ENCODE measurements at regions not wholly inside any gene's neighbourhood (a gene's known extent, or its start where the extent isn't known, plus 50 kb on each side); places are given as distances from the start of the nearest gene placed in this dataset.
"Not testable (repeated sequence)": the region's sequence is repeated elsewhere in the genome, so short reads cannot be mapped to it uniquely, and the experiment has no call there.

DNA sequence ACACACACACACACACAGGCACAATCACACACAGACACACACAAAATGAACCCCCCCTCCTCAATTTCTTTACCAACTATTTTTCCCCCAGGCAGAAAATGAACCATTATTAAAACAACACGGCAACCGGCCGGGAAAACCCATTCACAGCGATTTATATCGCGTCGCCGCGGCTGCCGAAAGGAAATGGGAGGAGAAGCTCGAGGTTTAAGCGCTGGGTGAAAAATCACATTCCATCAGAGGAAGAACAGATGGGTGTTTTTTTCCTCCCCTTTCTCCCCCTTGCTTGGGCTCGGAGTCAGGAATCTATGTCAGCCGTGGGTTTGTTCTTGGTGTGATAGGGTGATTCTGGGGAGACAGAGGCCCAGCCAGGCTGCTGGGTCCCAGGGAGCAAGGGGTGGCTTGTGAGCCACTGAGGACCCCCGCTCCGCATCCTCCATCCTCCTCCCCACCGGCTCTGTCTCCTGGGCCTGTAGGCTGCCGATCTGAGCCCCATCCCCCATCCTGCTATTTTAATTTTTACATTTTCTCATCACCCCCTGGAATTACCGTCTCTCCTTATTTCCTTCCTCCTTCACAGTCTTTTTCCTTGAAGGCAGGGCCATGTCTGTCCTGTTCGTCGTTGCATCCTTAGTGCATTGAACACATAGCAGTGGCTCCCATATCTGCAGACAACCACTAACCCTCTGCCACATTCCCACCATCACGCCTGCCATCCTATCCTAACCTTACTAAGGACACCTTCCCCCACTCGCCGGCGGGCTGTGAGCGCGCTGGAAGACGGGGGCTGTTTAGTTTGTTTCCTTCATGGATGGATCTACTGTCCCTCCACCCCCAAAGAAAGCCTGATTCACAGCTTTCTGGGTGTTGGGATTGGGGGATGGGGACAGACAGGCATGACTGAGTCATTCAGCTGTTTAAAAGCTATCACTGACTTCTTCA lies 137.7 kb downstream of the CRLF3 start:
- not testable (repeated sequence) for DNase-seq; H3K27me3 Mint-ChIP-seq (ENCODE audit: low read depth in 3 of 3); H3K36me3 Mint-ChIP-seq; H3K9me3 Mint-ChIP-seq
- Mint-ChIP-seq H3K4me1 (peaks cover 9 to 13% of the 10 kb centered on the region in 2 donors), H3K27ac (peak overlapping the region in 1 of 6 donors; percentile 30), H3K4me3 (peak overlapping the region in 4 of 5 donors; percentile 36 to 61 (median 46))

DNA sequence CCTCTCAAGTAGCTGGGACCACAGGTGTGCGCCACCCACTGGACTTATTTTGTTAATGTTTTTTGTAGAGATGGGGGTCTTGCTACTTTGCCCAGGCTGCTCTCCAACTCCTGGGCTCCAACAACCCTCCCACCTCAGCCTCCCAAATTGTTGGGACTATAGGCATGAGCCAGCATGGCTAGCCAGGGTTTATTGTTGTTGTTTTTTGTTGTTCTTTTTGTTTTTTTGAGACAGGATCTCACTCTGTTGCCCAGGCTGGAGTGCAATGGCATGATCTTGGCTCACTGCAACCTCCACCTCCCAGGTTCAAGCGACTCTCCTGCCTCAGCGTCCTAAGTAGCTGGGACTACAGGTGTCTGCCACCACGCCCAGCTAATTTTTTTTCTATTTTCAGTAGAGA lies 142.2 kb downstream of the CRLF3 start:
- H3K4me1 Mint-ChIP-seq, result peaks cover 11 to 12% of the 10 kb centered on the region in 2 donors
- not testable (repeated sequence) for H3K27ac Mint-ChIP-seq; DNase-seq; H3K4me3 Mint-ChIP-seq; H3K36me3 Mint-ChIP-seq; H3K9me3 Mint-ChIP-seq; H3K27me3 Mint-ChIP-seq (ENCODE audit: low read depth in 3 of 3)

DNA sequence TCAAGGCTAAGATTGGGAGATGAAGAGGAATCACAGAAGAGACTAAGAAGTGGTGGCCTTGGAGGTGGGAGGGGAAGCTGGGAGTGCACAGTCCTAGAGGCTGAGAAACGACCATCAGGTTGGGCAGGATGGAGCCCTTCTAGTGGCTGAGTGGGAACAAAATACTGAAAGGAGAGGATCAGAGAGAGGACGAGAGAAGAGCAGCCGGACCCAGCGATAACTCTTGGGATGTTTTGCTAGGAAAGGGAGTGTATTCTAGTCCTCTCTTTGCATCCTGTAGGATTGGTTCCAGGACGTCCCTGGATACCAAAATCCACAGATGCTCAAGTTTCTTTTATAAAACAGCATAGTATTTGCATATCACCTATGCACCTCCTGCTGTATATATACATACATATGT lies 143.8 kb downstream of the CRLF3 start:
- DNase-seq; H3K27me3 Mint-ChIP-seq (ENCODE audit: low read depth in 3 of 3); H3K36me3 Mint-ChIP-seq; H3K4me1 Mint-ChIP-seq; H3K9me3 Mint-ChIP-seq; H3K27ac Mint-ChIP-seq; H3K4me3 Mint-ChIP-seq: not testable (repeated sequence)

DNA sequence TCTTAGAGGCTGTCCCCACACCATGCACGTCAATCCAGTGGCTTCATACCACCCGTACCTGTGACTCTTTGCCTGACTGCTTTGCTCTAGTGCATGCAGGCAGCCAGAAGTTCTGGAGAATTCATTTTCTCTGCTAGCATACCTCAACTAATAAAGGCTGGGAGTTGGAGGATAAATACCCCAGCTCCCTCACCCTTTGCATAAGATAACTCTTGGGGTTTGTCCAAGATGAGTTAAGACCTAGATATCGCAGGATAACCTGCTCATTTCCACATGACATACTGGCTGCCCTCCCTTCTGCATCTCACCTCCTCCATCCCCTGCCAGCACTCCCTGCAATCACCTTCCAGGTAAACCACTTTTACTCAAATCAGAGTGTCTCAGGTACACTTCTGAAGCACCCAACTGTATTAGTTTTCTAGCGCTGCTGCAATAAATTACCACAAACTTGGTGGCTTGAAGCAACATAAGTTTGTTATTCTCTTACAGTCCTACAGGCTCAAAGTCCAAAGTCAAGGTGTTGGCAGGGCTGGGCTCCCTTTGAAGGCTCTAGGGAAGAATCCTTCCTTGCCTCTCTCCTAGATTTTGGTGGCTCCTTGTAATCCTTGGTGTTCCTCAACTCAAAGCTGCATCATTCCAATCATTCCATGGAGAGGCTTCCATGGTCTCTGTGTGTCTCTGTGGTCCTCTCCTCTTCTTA lies 146.8 kb downstream of the CRLF3 start:
- H3K4me1 Mint-ChIP-seq, result peaks cover 0 to 1% of the 10 kb centered on the region in 2 donors
- no peak for DNase-seq
- H3K4me3 Mint-ChIP-seq, result no peak overlapping the region
- H3K36me3 Mint-ChIP-seq, result no peaks in the 10 kb centered on the region
- no peak overlapping the region for H3K27ac Mint-ChIP-seq
- no peaks in the 10 kb centered on the region for H3K27me3 Mint-ChIP-seq (ENCODE audit: low read depth in 3 of 3)
- H3K9me3 Mint-ChIP-seq, result peaks cover 0 to 5% (median 2%) of the 10 kb centered on the region in 6 donors

DNA sequence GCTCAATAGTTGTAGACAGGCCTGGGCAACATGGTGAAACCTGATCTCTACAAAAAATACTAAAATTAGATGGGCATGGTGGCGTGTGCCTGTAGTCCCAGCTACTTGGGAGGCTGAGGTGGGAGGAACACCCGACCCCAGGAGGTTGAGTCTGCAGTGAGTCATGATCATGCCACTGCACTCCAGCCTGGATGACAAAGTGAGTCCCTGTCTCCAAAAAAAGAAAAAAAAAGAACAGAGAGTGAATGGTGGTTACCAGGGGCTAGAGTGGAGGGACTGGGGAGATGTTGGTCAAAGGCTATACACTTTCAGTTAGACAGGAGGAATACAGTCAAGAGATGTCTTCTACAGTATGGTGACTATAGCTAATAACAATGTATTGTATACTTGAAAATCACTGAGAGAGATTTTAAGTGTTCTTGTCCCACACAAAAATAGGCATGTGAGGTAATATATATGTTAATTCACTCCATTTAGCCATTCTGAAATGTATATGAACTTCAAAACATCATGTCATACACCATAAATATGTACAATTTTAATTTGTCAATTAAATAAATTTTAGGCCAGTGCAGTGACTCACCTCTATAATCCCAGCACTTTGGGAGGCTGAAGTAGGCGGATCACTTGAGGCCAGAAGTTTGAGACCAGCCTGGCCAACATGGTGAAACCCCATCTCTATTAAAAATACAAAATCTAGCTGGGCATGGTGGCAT lies 148.6 kb downstream of the CRLF3 start:
- H3K9me3 Mint-ChIP-seq, DNase-seq, H3K27ac Mint-ChIP-seq: not testable (repeated sequence)

DNA sequence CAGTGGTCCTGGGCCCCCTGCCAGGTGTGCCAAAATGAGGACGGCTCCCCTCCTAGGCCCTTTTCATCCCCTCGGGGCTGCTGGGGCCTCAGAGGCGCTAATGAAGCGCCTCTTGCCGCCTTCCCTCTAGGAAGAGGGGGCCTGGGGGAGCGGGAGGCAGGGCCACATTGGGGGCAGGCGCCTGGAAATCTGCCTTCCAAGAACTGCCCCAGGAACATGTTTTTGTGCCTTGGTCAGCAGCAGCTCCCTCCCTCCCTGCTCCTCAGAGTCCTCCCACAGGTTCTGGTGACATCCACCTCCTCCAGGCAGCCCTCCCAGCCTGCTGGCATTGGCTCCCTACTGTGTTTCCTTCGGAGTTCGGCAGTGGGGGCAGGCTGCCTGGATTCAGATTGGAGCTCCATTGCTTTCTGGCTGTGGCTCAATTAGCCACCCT lies 155.3 kb downstream of the CRLF3 start:
- not testable (repeated sequence) for H3K27ac Mint-ChIP-seq; H3K36me3 Mint-ChIP-seq; DNase-seq; H3K27me3 Mint-ChIP-seq (ENCODE audit: low read depth in 3 of 3); H3K9me3 Mint-ChIP-seq; H3K4me1 Mint-ChIP-seq
- H3K4me3 Mint-ChIP-seq, result peak overlapping the region in 4 of 5 donors; percentile 25 to 82 (median 59)

More for the DNA sequence above, 148.6 kb downstream of the CRLF3 start:
- H3K36me3 Mint-ChIP-seq; H3K27me3 Mint-ChIP-seq (ENCODE audit: low read depth in 3 of 3); H3K4me1 Mint-ChIP-seq; H3K4me3 Mint-ChIP-seq: not testable (repeated sequence)

DNA sequence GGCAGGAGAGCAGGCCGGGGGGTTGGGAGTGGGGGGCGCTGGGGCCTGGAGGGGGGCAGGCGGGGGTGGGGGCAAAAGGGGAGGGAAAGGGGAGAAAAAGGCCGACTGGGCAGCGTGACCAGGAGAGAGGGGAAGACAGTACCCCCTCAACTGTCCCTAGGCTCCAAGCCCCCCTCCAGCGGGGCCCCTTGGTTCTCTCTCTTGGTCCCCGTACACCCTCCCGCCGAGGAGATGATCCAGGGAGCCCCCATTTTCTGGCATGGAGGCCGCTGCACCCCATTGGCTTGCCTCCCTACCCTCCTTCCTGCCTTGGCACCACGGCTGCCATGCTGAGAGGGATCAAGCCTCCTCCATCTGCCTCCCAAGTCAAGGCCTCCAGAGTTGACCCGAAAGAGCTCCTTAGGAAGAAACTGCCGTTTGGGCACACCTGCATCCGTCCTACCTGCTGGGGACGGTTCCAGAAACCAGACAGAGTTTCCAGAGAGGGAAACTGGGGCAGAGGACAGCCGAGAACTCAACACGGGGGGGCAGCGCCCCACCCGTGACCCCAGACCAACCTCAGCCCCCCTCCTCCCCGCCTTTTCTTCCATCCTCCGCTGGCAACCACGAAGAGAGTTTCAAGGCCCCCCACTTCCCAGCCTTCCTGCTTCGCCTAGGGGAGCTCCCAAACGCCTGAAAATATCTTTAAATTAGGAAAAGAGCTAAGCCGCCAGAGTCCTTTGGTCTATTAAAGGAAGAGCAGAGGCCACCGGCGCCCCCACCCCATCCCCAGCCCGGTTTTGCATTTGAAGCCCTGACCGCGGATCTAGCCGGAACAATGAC lies 155.9 kb downstream of the CRLF3 start:
- DNase-seq; H3K36me3 Mint-ChIP-seq; H3K4me1 Mint-ChIP-seq; H3K27me3 Mint-ChIP-seq (ENCODE audit: low read depth in 3 of 3); H3K9me3 Mint-ChIP-seq: not testable (repeated sequence)
- Mint-ChIP-seq H3K4me3 (peak overlapping the region in 4 of 5 donors; percentile 66 to 82 (median 74)), H3K27ac (peak overlapping the region in 2 of 6 donors; percentile 62 to 77)

DNA sequence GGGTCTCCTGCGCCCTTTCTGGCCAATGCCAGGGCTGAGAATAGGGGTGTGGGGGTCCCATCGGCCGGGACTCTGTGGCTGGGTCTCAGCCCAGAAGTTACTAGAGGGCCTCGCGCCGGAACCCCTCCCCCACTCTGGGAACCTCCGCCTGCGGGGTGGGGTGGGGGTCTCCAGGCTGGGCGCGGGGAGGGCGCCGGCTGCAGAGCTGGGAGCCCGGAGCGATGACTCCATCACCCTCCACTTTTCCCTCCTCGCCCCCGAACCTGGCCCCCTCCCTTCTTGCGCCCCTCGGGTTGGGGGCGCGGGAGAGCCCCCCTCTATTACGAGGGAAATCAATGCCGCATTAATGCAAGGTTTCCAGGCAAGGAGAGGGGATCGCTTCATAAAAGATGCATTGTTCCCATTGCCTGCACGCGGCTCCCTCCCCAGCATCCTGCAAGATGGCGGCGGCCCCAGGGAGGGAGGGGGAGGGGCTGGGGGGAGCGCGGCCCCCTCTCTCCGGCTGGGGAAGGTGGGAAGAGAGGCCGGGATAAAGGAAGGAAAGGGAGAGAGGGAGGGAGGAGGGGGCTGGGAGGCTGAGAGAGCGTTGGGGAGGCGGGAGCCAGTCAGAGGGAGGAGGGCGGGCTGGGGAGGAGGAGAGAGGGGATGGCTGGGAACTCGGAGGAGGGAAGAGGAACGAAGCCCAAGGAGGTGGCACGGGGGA lies 156.7 kb downstream of the CRLF3 start:
- H3K9me3 Mint-ChIP-seq; H3K27me3 Mint-ChIP-seq (ENCODE audit: low read depth in 3 of 3); H3K36me3 Mint-ChIP-seq; H3K27ac Mint-ChIP-seq; H3K4me1 Mint-ChIP-seq: not testable (repeated sequence)
- peak in 2 of 3 donors; percentile 8 to 19 for DNase-seq
- H3K4me3 Mint-ChIP-seq, result peak overlapping the region in 4 of 5 donors; percentile 45 to 65 (median 51)

DNA sequence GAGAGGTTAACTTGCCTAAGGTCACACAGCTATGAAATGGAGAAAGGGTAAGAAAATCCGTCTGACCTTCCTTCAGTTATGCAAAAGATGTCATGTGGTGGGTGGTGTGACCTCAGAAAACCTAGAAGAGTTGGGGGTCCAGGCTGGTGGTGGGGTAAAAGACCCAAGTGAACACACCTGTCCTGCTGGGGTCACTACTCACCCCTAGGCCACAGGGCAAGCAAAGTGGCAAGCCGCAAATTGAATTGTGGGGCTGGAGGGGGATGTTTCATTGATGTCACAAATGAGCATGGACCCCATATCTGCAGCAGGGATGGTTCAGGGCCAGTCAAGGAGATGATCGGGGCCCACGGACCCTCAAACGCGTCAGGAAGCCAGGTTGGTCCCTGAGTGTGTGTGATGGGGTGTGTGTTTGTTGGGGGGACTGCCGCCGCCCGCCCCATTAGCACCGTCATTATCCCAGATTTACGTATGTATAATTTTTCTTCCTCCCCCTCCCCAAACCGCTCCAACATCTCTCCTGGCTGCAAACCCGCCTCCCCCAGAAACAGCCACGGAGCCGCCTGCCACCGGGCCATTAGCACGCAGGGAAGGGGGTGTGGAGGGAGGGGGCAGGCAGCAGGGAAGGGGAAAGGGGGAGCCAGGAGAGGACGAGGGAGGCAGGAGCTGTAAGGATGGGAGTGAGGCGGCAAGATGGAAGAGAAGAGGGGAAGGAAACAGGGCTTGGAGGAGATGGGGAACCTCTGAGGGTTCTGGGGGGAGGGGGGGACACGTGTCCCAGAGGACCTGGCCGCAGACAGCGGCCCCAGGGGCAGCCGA lies 157.4 kb downstream of the CRLF3 start:
- H3K4me1 Mint-ChIP-seq; H3K27me3 Mint-ChIP-seq (ENCODE audit: low read depth in 3 of 3); H3K27ac Mint-ChIP-seq; H3K36me3 Mint-ChIP-seq; H3K9me3 Mint-ChIP-seq; DNase-seq: not testable (repeated sequence)
- H3K4me3 Mint-ChIP-seq, result peak overlapping the region; percentile 45 to 67 (median 60)

DNA sequence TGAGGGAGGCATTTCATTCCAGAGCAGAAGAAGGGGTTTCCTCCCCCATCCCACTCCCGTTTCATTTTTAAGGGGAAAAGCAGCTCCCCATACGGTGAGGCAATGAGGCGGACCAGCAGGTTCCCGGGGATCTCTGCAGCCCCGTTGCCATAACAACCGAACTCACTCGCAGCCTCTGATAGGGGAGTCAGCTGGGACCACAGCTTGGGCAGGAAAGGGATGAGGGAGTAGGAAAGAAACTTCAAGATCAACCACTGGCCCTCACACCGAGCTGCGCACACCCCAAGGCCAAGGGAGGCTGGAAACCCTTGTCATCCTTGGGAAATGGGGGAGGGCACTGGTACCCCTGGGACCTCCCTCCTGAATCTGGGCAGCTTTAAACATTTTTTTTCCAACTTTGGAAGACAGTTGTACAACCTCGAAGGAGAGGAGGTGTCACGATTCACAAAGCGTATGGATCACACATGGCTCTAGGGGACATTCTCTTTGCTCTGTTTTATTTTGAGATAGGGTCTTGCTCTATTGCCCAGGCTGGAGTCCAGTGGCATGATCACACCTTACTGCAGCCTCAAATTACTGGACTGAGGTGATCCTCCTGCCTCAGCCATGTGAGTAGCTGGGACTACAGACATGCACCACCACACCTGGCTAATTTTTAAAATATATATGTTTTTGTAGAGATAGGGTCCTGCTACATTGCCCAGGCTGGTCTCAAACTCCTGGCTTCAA lies 160.6 kb downstream of the CRLF3 start:
- H3K27ac Mint-ChIP-seq; DNase-seq; H3K4me3 Mint-ChIP-seq; H3K27me3 Mint-ChIP-seq (ENCODE audit: low read depth in 3 of 3); H3K36me3 Mint-ChIP-seq; H3K4me1 Mint-ChIP-seq; H3K9me3 Mint-ChIP-seq: not testable (repeated sequence)

DNA sequence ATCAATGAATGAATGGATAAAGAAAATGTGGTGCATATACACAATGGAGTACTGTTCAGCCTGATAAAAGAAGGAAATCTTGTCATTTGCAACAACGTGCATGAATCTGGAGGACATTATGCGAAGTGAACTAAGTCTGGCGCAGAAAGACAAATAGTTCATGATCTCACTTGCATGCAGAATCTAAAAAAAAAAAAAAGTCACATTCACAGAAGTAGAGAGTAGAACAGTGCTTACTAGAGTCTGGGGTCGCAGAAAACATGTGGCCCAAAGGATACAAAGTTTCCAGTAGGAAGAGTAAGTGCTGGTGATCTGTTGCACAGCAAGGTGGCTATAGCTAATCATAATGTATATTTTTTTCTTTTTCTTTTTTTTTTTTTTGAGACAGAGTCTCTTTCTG lies 167.3 kb downstream of the CRLF3 start:
- not testable (repeated sequence) for H3K36me3 Mint-ChIP-seq; H3K9me3 Mint-ChIP-seq; H3K27me3 Mint-ChIP-seq (ENCODE audit: low read depth in 3 of 3); DNase-seq; H3K4me3 Mint-ChIP-seq; H3K4me1 Mint-ChIP-seq
- H3K27ac Mint-ChIP-seq, result peak overlapping the region in 2 of 6 donors; percentile 42 to 67

DNA sequence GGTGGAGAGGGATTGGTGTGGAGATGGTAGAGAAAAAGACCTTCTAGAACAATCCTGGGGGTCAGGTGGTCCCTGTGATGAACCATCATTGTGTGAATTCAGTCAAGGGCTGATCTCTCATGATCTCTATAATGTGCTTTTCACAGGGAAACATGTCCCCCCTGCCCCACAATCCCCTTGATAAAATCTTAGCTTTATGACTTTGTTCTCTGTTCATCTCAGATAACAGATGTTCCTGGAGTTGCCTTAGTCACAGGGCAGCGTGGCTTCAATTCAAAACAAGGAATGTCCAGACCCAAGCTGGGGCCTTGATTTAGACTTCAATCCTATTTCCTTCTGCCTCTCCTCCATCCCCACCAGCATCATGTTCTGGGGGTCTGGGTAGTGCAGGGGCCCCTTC lies 171.5 kb downstream of the CRLF3 start:
- H3K27me3 Mint-ChIP-seq (ENCODE audit: low read depth in 3 of 3); H3K4me3 Mint-ChIP-seq; H3K36me3 Mint-ChIP-seq; DNase-seq; H3K27ac Mint-ChIP-seq; H3K9me3 Mint-ChIP-seq: not testable (repeated sequence)
- H3K4me1 Mint-ChIP-seq, result peaks cover 10 to 14% of the 10 kb centered on the region in 2 donors

Measured in immature natural killer cell (primary cell).